ENCODE measurements at regions not wholly inside any gene's neighbourhood (a gene's known extent, or its start where the extent isn't known, plus 50 kb on each side); places are given as distances from the start of the nearest gene placed in this dataset.

GRCh38 chr11:29847219-29847618 lies 169.6 kb downstream of the KCNA4 start:
- Histone ChIP-seq H3K9me3 (ENCODE audit: control insufficient read depth, insufficient read depth, low read length) (no peaks in the 10 kb centered on the region), H3K4me3 (ENCODE audit: low read depth, low read length) (no peak overlapping the region), H3K9ac (ENCODE audit: low read depth, low read length) (no peak overlapping the region), H3K27me3 (ENCODE audit: control insufficient read depth, insufficient read depth, low read length) (no peaks in the 10 kb centered on the region), H3K36me3 (ENCODE audit: control insufficient read depth, insufficient read depth, low read length) (no peaks in the 10 kb centered on the region), H3K4me1 (ENCODE audit: control insufficient read depth, insufficient read depth, low read length) (no peaks in the 10 kb centered on the region)

GRCh38 chr11:29844701-29845379 lies 172.0 kb downstream of the KCNA4 start:
- Histone ChIP-seq H3K9me3 (ENCODE audit: control insufficient read depth, insufficient read depth, low read length) (no peaks in the 10 kb centered on the region), H3K4me3 (ENCODE audit: low read depth, low read length) (no peak overlapping the region), H3K27me3 (ENCODE audit: control insufficient read depth, insufficient read depth, low read length) (no peaks in the 10 kb centered on the region), H3K36me3 (ENCODE audit: control insufficient read depth, insufficient read depth, low read length) (no peaks in the 10 kb centered on the region), H3K9ac (ENCODE audit: low read depth, low read length) (no peak overlapping the region), H3K4me1 (ENCODE audit: control insufficient read depth, insufficient read depth, low read length) (no peaks in the 10 kb centered on the region)

GRCh38 chr11:29844031-29844430 lies 172.8 kb downstream of the KCNA4 start:
- no peaks in the 10 kb centered on the region for H3K4me1 ChIP-seq (ENCODE audit: control insufficient read depth, insufficient read depth, low read length)
- no peaks in the 10 kb centered on the region for H3K27me3 ChIP-seq (ENCODE audit: control insufficient read depth, insufficient read depth, low read length)
- H3K9me3 ChIP-seq (ENCODE audit: control insufficient read depth, insufficient read depth, low read length): no peaks in the 10 kb centered on the region
- H3K4me3 ChIP-seq (ENCODE audit: low read depth, low read length): no peak overlapping the region
- no peak overlapping the region for H3K9ac ChIP-seq (ENCODE audit: low read depth, low read length)
- no peaks in the 10 kb centered on the region for H3K36me3 ChIP-seq (ENCODE audit: control insufficient read depth, insufficient read depth, low read length)

- Histone ChIP-seq H3K4me3 (ENCODE audit: low read depth, low read length) (no peak overlapping the region), H3K4me1 (ENCODE audit: control insufficient read depth, insufficient read depth, low read length) (no peaks in the 10 kb centered on the region), H3K9me3 (ENCODE audit: control insufficient read depth, insufficient read depth, low read length) (no peaks in the 10 kb centered on the region), H3K9ac (ENCODE audit: low read depth, low read length) (no peak overlapping the region), H3K27me3 (ENCODE audit: control insufficient read depth, insufficient read depth, low read length) (no peaks in the 10 kb centered on the region), H3K36me3 (ENCODE audit: control insufficient read depth, insufficient read depth, low read length) (no peaks in the 10 kb centered on the region)
Measured at GRCh38 chr11:29842061-29842460, 174.8 kb downstream of the KCNA4 start.

GRCh38 chr11:29826878-29827277 lies 190.0 kb downstream of the KCNA4 start:
- H3K27me3 ChIP-seq (ENCODE audit: control insufficient read depth, insufficient read depth, low read length): no peaks in the 10 kb centered on the region
- no peaks in the 10 kb centered on the region for H3K9me3 ChIP-seq (ENCODE audit: control insufficient read depth, insufficient read depth, low read length)
- H3K36me3 ChIP-seq (ENCODE audit: control insufficient read depth, insufficient read depth, low read length): no peaks in the 10 kb centered on the region
- no peak overlapping the region for H3K4me3 ChIP-seq (ENCODE audit: low read depth, low read length)
- H3K4me1 ChIP-seq (ENCODE audit: control insufficient read depth, insufficient read depth, low read length): no peaks in the 10 kb centered on the region
- no peak overlapping the region for H3K9ac ChIP-seq (ENCODE audit: low read depth, low read length)

GRCh38 chr11:29816359-29816758 lies 200.5 kb downstream of the KCNA4 start:
- H3K4me3 ChIP-seq (ENCODE audit: low read depth, low read length): no peak overlapping the region
- no peak overlapping the region for H3K9ac ChIP-seq (ENCODE audit: low read depth, low read length)
- no peaks in the 10 kb centered on the region for H3K27me3 ChIP-seq (ENCODE audit: control insufficient read depth, insufficient read depth, low read length)
- H3K4me1 ChIP-seq (ENCODE audit: control insufficient read depth, insufficient read depth, low read length): no peaks in the 10 kb centered on the region
- no peaks in the 10 kb centered on the region for H3K9me3 ChIP-seq (ENCODE audit: control insufficient read depth, insufficient read depth, low read length)
- H3K36me3 ChIP-seq (ENCODE audit: control insufficient read depth, insufficient read depth, low read length): no peaks in the 10 kb centered on the region

- Histone ChIP-seq H3K27me3 (ENCODE audit: control insufficient read depth, insufficient read depth, low read length) (no peaks in the 10 kb centered on the region), H3K9me3 (ENCODE audit: control insufficient read depth, insufficient read depth, low read length) (no peaks in the 10 kb centered on the region), H3K4me1 (ENCODE audit: control insufficient read depth, insufficient read depth, low read length) (no peaks in the 10 kb centered on the region), H3K36me3 (ENCODE audit: control insufficient read depth, insufficient read depth, low read length) (no peaks in the 10 kb centered on the region), H3K9ac (ENCODE audit: low read depth, low read length) (no peak overlapping the region), H3K4me3 (ENCODE audit: low read depth, low read length) (no peak overlapping the region)
Measured at GRCh38 chr11:29809121-29809520, 207.7 kb downstream of the KCNA4 start.

- H3K4me3 ChIP-seq (ENCODE audit: low read depth, low read length): no peak overlapping the region
- no peaks in the 10 kb centered on the region for H3K4me1 ChIP-seq (ENCODE audit: control insufficient read depth, insufficient read depth, low read length)
- no peaks in the 10 kb centered on the region for H3K36me3 ChIP-seq (ENCODE audit: control insufficient read depth, insufficient read depth, low read length)
- no peaks in the 10 kb centered on the region for H3K27me3 ChIP-seq (ENCODE audit: control insufficient read depth, insufficient read depth, low read length)
- H3K9me3 ChIP-seq (ENCODE audit: control insufficient read depth, insufficient read depth, low read length): no peaks in the 10 kb centered on the region
- H3K9ac ChIP-seq (ENCODE audit: low read depth, low read length): no peak overlapping the region
Measured at GRCh38 chr11:29802522-29802921, 214.3 kb downstream of the KCNA4 start.

- no peak overlapping the region for H3K4me3 ChIP-seq (ENCODE audit: low read depth, low read length)
- no peaks in the 10 kb centered on the region for H3K36me3 ChIP-seq (ENCODE audit: control insufficient read depth, insufficient read depth, low read length)
- H3K9me3 ChIP-seq (ENCODE audit: control insufficient read depth, insufficient read depth, low read length): no peaks in the 10 kb centered on the region
- H3K9ac ChIP-seq (ENCODE audit: low read depth, low read length): no peak overlapping the region
- no peaks in the 10 kb centered on the region for H3K4me1 ChIP-seq (ENCODE audit: control insufficient read depth, insufficient read depth, low read length)
- no peaks in the 10 kb centered on the region for H3K27me3 ChIP-seq (ENCODE audit: control insufficient read depth, insufficient read depth, low read length)
Measured at GRCh38 chr11:29801561-29801960, 215.3 kb downstream of the KCNA4 start.

- no peaks in the 10 kb centered on the region for H3K36me3 ChIP-seq (ENCODE audit: control insufficient read depth, insufficient read depth, low read length)
- H3K27me3 ChIP-seq (ENCODE audit: control insufficient read depth, insufficient read depth, low read length): no peaks in the 10 kb centered on the region
- H3K4me1 ChIP-seq (ENCODE audit: control insufficient read depth, insufficient read depth, low read length): no peaks in the 10 kb centered on the region
- no peak overlapping the region for H3K9ac ChIP-seq (ENCODE audit: low read depth, low read length)
- no peaks in the 10 kb centered on the region for H3K9me3 ChIP-seq (ENCODE audit: control insufficient read depth, insufficient read depth, low read length)
- no peak overlapping the region for H3K4me3 ChIP-seq (ENCODE audit: low read depth, low read length)
Measured at GRCh38 chr11:29786092-29786491, 230.7 kb downstream of the KCNA4 start.

- no peaks in the 10 kb centered on the region for H3K9me3 ChIP-seq (ENCODE audit: control insufficient read depth, insufficient read depth, low read length)
- H3K4me3 ChIP-seq (ENCODE audit: low read depth, low read length): no peak overlapping the region
- no peaks in the 10 kb centered on the region for H3K4me1 ChIP-seq (ENCODE audit: control insufficient read depth, insufficient read depth, low read length)
- no peak overlapping the region for H3K9ac ChIP-seq (ENCODE audit: low read depth, low read length)
- H3K36me3 ChIP-seq (ENCODE audit: control insufficient read depth, insufficient read depth, low read length): no peaks in the 10 kb centered on the region
- H3K27me3 ChIP-seq (ENCODE audit: control insufficient read depth, insufficient read depth, low read length): no peaks in the 10 kb centered on the region
Measured at GRCh38 chr11:29783506-29783905, 233.3 kb downstream of the KCNA4 start.

GRCh38 chr11:29782447-29782846 lies 234.4 kb downstream of the KCNA4 start:
- Histone ChIP-seq H3K9me3 (ENCODE audit: control insufficient read depth, insufficient read depth, low read length) (no peaks in the 10 kb centered on the region), H3K27me3 (ENCODE audit: control insufficient read depth, insufficient read depth, low read length) (no peaks in the 10 kb centered on the region), H3K4me1 (ENCODE audit: control insufficient read depth, insufficient read depth, low read length) (no peaks in the 10 kb centered on the region), H3K4me3 (ENCODE audit: low read depth, low read length) (no peak overlapping the region), H3K9ac (ENCODE audit: low read depth, low read length) (no peak overlapping the region), H3K36me3 (ENCODE audit: control insufficient read depth, insufficient read depth, low read length) (no peaks in the 10 kb centered on the region)

Data from iPS-15b (cell line).